Astrocyte of the spinal cord (primary cell): ENCODE measurements at regions not wholly inside any gene's neighbourhood (a gene's known extent, or its start where the extent isn't known, plus 50 kb on each side); places are given as distances from the start of the nearest gene placed in this dataset.
"Not testable (repeated sequence)": the region's sequence is repeated elsewhere in the genome, so short reads cannot be mapped to it uniquely, and the experiment has no call there.

Experiments
- DNase-seq: peaks from one replicate; pipeline ENCODE4 v3.0.0; 2011; ENCODE audit warnings: low read depth, low spot score
- H3K4me3 ChIP-seq: 2 replicates; pipeline ENCODE4 v1.5.1; 2011; ENCODE audit warnings: low read depth, mild to moderate bottlenecking, low read length, moderate library complexity
- CTCF ChIP-seq: IDR thresholded peaks from 2 replicates; pipeline ENCODE4 v1.5.1; 2012; ENCODE audit warnings: low read depth, mild to moderate bottlenecking, low read length, inconsistent platforms
- in situ Hi-C: cut with HindIII; loops from 2 replicates; pipeline ENCODE4 v1.10.0; 2017; ENCODE audit warnings: low sequenced_read_pairs

DNA sequence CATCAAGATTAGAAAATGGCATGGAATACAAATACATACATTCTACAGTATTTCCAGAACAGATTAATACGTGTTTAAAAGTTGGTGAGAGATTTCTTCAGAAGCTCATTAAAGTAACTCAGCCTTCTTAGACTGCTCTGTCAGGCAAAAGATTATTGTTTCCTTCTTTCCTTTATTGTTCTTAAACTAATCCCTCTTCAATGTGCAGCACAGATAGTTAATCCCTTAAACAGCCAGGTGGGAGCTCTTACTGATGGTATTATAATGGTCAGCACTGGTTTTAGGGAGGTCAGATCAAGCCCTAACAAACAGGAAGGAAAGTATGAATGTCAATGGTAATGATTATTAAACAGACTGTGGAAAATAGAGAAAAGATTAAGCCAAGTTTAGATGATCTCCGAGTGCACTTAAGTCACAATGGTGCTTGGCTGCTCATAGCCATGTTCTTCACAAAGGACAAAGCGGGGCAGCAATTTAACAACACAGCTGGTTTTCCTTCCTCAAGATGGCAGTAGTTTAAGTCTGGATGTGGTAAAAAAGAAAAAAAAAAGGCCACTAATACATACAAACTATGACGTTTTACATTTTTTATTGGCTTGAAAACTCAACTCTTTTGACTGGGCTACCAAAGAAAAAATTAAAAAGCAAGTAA, 992.6 kb downstream of the PCDH9 start:
- in situ Hi-C loops: no loop called here
- DNase-seq: no peak
- no peak for TF ChIP-seq CTCF
- H3K4me3 ChIP-seq: no peak overlapping the region

- in situ Hi-C loops: no loop called here
- no peak for DNase-seq
- H3K4me3 ChIP-seq: no peak overlapping the region
- TF ChIP-seq CTCF: no peak
Measured at GRCh38 chr13:66234159-66234558, 996.0 kb downstream of the PCDH9 start.

DNA sequence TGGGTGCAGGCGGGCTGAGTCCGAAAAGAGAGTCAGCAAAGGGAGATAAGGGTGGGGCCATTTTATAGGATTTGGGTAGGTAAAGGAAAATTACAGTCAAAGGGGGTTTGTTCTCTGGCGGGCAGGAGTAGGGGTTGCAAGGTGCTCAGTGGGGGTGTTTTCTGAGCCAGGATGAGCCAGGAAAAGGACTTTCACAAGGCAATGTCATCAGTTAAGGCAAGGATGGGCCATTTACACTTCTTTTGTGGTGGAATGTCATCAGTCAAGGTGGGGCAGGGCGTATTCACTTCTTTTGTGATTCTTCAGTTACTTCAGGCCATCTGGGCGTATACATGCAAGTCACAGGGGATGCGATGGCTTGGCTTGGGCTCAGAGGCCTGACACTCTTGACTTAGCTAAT, 998.2 kb downstream of the PCDH9 start:
- DNase-seq, in situ Hi-C loops, H3K4me3 ChIP-seq: not testable (repeated sequence)

DNA sequence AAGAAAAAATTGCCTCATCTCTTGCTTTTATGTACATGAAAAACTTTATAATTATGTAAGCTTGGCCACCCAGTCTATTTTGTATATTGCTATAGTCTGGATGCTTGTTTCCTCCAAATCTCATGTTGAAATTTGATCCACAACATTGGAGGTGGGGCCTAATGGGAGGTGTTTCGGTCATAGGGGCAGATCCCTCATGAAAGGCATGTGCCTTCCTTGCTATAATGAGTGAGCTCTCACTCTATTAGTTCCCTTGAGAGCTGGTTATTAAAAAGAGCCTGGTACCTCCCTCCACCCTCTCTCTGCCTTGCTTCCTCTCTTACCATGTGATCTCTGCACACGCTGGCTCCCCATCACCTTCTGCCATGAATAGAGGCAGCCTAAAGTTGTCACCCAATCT, 1005.1 kb downstream of the PCDH9 start:
- TF ChIP-seq CTCF: no peak
- no peak for DNase-seq
- in situ Hi-C loops: no loop called here
- no peak overlapping the region for H3K4me3 ChIP-seq

DNA sequence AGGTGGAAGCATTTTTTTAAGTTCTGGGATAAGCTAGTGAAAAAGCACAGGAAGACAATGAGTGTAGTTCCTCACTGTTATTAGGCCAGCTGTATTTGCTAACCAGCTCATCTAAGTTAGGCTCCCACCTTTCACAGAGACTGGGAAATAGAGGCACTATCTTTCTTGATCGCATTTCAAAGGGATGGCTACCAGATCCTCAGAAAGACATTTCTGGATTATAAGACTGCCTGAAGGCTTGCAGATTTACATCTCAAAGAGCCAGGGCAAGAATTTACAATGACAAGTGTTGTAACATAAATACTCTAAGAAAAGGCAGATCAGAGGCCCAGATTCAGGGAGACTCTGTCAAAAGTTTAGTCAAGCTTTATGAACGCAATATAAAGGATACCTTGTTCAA, 1005.5 kb downstream of the PCDH9 start:
- DNase-seq: no peak
- in situ Hi-C loops: no loop called here
- no peak for TF ChIP-seq CTCF
- H3K4me3 ChIP-seq: no peak overlapping the region

DNA sequence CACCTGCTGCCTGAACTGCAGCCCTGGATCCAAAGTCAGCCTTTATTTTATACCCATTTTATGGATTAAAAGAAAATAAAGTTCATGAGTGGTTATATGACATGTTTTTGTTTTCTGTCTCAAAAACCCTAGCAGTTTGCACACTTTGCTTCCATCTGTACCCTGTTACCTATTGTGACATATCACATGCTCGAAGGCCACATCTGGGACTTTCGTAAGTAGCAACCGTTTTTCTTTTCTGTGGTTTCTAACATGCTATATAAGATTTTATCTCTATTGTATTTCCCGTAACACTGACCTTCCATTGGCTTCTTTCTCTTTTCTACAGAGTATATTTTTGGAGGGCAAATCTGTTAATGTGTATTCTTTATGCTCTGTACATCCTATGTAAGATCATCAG, 1007.2 kb downstream of the PCDH9 start:
- DNase-seq: no peak
- in situ Hi-C loops: no loop called here
- TF ChIP-seq CTCF: no peak
- no peak overlapping the region for H3K4me3 ChIP-seq

- in situ Hi-C loops: no loop called here
- TF ChIP-seq CTCF: no peak
- DNase-seq: no peak
- H3K4me3 ChIP-seq: no peak overlapping the region
Measured at GRCh38 chr13:66222127-66222526, 1008.0 kb downstream of the PCDH9 start.
